GM19463 (cell line): ENCODE measurements at regions not wholly inside any gene's neighbourhood (a gene's known extent, or its start where the extent isn't known, plus 50 kb on each side); places are given as distances from the start of the nearest gene placed in this dataset.
"Not testable (repeated sequence)": the region's sequence is repeated elsewhere in the genome, so short reads cannot be mapped to it uniquely, and the experiment has no call there.

Experiments used
- ATAC-seq: cut with Tn5 transposase; IDR thresholded peaks from one replicate; pipeline ENCODE4 v1.9.1; 2021; ENCODE audit warnings: mild to moderate bottlenecking, moderate library complexity; ENCODE audit not compliant: unreplicated experiment

GRCh38 chr4:141455651-141456050, 180.7 kb upstream of the IL15 start:
- no peak for ATAC-seq

DNA sequence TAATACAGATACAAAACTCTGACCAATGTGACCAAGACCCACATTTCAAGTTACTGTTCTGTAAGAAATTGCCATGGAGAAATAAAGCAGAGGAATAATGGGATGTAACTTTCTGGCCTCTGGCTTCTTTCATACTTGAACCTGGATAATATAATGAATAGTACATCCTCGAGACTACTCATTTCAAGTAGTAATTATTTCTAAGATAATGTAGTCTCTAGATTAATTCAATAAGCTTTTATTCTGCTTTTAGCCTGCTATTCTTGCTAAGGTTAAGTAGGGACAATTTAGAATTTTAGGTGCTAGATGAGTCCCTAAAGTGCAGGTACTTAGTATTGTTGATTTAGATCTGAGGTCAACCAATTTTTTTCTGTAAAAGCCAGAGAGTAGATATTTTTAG, 178.7 kb upstream of the IL15 start:
- no peak for ATAC-seq

DNA sequence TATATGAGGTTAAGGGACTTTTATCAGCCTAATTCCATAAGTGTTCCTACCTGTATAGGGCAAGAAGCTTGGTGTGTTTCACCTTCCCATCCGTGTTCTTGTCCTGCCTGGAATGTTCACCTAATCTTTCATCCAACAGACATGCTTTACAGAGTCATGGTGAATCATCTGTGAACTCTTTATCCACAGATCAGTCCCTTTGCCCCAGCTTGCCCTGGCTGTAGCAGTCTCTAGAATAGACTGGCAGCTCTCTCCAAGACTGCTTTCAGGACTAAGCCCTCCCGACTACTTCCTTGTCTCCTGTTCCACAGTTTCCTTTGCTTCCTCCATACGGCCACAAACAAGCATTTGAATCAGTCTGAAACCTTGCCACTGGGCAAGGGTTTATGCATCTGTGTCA, 177.9 kb upstream of the IL15 start:
- ATAC-seq = no peak

DNA sequence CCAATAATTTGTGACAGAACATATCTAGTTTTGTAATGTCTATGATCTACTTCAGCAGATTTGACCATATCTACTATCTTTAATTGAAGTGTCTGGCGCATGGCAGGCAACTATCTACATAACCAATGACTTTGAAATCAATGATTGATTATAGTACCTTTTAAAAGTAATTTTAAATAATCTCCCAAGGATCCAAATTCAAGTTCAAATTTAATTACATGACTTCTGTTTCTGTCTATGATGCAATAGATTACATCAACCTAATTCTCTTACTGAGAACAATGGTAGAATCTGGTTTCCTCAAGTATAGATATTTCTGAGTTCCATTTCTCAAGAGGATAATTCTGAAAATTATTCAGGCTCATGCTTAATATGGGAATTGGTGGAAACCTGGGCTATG, 177.4 kb upstream of the IL15 start:
- ATAC-seq = no peak

DNA sequence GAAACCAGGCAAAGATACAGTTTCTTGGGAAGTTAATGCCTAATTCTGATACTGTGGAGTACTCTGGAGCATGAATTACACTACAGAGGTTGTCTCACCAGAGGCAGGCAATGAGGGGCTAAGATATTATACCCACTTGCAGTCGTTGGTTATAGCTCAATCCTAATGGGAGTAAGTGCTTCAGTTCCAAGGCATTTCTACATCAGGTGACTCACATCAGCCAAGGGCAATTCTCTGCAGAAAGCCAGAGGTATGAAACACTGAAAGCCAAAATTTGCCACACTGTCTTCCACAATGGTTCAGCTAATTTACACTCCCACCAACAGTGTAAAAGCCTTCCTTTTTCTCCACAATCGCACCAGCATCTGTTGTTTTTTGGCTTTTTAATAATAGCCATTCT, 174.0 kb upstream of the IL15 start:
- no peak for ATAC-seq

GRCh38 chr4:141463678-141464077, 172.7 kb upstream of the IL15 start:
- ATAC-seq = no peak

- ATAC-seq = no peak
These were observed 172.0 kb upstream of the IL15 start for GRCh38 chr4:141464366-141464765.

DNA sequence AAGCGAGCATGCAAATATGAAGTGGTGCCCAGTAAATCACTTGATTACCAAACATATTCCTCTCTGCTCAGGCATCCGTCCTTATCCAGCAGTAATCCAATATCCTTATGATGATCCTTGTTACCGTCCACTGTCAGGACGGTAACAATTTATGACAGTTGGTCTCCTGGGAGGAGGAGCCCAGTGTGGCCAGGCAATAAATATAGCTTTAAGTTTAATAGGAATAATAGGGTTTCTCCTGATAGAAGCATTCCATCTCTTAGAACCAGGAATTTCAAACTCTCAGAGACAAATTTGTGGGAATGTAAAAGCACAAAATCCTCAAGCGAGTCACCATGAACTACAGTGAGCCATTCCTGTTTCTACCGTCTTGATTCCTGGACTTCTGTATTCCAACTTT, 171.2 kb upstream of the IL15 start:
- ATAC-seq = no peak

- no peak for ATAC-seq
These were observed 169.2 kb upstream of the IL15 start for GRCh38 chr4:141467225-141467624.

DNA sequence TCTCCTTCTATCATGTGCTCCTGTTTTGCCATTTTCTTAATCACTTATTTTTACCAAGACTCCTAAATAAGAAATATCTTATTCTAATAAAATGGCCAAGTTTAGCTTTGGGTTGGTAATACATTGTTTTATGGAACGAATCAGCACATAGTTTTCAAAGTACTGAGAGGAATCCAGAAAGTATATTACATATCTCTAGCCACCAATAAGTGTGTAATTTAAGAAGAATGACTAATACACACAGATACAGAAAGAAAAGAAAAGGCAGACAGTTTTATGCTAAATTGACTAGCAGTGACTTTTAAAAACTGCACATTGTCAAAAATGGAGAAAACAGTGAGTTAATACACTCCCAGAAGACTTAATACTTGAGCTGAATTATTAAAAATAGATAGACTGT, 167.0 kb upstream of the IL15 start:
- no peak for ATAC-seq

GRCh38 chr4:141473026-141473540, 163.3 kb upstream of the IL15 start:
- no peak for ATAC-seq

GRCh38 chr4:141473952-141474351, 162.4 kb upstream of the IL15 start:
- no peak for ATAC-seq

GRCh38 chr4:141480950-141481349, 155.4 kb upstream of the IL15 start:
- ATAC-seq = no peak

GRCh38 chr4:141484298-141484697, 152.1 kb upstream of the IL15 start:
- not testable (repeated sequence) for ATAC-seq

GRCh38 chr4:141486375-141486997, 149.9 kb upstream of the IL15 start:
- ATAC-seq = no peak

DNA sequence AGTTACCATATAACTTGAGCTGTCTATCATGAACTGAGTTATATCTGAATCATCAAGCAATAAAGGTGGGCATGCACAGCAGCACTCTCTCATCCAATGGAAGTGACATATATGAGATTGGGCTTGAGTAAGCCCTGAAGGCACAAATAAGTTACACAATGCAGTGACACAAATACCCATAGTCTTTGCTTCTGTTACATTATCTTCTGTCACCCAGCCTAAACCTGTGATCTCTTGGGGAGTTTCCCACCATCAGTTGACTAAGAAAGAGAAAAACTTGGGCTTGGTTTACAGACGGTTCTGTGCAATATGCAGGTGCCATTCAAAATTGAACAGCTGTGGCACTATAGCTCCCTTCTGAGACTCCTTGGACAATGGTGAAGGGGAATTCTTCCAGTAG, 138.8 kb upstream of the IL15 start:
- peak; percentile 93 for ATAC-seq

- ATAC-seq = no peak
These were observed 137.0 kb upstream of the IL15 start for GRCh38 chr4:141499261-141499853.

DNA sequence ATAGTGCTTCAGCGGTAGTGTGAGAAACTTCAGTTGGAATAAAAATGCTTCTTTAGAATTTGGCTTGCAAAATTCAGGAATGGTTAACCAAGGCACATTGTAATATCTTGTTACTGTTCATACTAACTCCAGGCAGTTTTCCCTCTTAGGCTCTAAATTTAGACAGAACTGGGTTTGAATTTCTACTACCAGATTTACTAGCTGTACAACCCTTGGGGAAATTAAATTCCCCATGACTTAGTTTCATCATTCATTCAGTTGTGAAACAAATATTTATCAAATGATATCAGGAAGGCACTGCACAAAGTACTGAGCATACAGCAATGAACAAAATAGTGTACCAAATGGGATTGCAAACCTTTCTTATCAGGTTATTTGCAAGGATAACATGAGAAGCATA, 135.0 kb upstream of the IL15 start:
- ATAC-seq = no peak

DNA sequence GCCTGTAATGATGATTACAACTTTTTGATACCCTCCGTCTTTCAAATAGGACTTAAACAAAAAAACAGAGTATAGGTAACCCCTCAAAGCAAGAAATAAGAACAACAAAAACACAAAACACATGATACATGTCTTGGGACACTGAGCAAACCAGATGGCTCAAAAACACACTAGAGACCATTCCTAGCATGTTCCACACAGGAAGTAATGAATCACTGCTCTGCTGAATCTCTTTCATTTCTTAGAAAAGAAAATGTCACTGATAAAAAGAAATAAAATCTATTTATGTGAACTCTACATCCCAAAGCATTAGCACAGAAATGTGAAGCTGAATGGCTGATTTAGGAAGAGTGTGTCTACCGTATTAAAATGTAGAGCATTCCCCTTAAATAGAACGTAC, 134.5 kb upstream of the IL15 start:
- ATAC-seq = no peak

DNA sequence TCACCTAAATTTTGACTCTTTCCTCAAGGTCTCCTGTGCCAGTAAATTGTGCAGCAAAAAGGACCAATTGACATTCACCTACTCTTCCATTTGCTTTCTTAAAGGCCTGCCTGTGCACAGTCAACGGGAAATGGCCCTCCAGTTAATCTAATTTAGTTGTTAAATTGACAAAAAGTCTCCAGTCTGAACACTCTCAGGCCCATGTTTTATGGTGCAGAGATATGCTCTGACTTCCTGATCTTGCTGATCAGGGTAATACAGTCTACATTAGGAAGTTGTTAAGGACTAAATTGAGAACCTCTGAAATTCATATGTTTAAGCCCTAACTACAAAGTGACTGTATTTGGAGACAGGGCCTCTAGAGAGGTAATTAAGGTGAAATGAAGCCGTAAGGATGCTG, 133.6 kb upstream of the IL15 start:
- no peak for ATAC-seq

- no peak for ATAC-seq
These were observed 133.1 kb upstream of the IL15 start for GRCh38 chr4:141503260-141503659.

DNA sequence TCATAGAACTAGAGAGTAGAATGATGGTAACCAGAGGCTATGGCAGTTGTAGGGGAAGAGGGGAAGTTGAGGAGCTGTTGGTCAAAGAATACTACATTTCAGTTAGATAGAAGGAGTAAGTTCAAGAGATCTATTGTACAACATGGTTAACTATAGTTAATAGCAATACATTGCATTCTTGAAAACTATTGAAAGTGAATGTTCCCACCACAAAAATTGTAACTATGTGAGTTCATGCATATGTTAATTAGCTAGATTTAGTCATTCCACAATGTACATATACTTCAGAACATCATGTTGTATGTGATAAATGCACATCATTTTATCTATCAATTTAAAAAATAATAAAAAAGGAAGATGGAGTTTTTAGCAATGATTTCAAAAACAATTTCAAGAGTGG, 125.3 kb upstream of the IL15 start:
- ATAC-seq = no peak

DNA sequence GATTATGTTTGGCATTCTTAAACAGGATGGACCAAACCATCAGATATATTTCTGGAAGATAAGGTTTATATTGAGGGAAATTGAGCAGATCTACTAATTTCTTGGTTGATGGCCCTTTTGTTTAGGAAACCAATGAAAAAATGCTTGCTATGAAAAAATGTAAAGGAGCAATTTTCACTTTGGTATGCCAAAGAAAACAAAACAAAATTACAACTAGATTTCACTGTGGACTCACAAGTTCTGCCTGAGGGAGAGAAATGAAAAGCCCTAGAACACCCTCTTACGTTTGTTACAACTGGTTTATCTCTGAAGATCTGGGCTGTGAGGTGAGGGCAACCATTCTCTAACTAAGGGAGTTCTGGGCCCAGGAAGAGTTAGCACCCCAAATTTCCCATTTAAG, 122.5 kb upstream of the IL15 start:
- ATAC-seq = no peak
